Smooth muscle cell (in vitro differentiated cells): ENCODE measurements at regions not wholly inside any gene's neighbourhood (a gene's known extent, or its start where the extent isn't known, plus 50 kb on each side); places are given as distances from the start of the nearest gene placed in this dataset.

ENCODE experiments used
- DNase-seq: peaks from one replicate; lab custom pipeline; 2025; ENCODE audit not compliant: unreplicated experiment; lab: John Stamatoyannopoulos, UW
- H2AFZ ChIP-seq: fragments of 200-600 bp; sonication (generic); 2 replicates; pipeline ENCODE4 v1.6.0; 2016; ENCODE audit warnings: antibody characterized with exemption, low read depth, mild to moderate bottlenecking
- H3F3A ChIP-seq: fragments of 200-600 bp; sonication (generic); 2 replicates; pipeline ENCODE4 v1.6.0; 2017; ENCODE audit warnings: antibody characterized with exemption, low read depth
- H3K27ac ChIP-seq: fragments of 200-600 bp; sonication (generic); 2 replicates; pipeline ENCODE4 v1.5.1; 2016; ENCODE audit warnings: low read depth, mild to moderate bottlenecking
- H3K27me3 ChIP-seq: fragments of 200-600 bp; sonication (generic); 2 replicates; pipeline ENCODE4 v1.6.1; 2016; ENCODE audit warnings: low read depth, mild to moderate bottlenecking
- H3K36me3 ChIP-seq: fragments of 200-600 bp; sonication (generic); 2 replicates; pipeline ENCODE4 v1.5.1; 2016; ENCODE audit warnings: low read depth
- H3K4me1 ChIP-seq: fragments of 200-600 bp; sonication (generic); 2 replicates; pipeline ENCODE4 v1.5.1; 2016; ENCODE audit warnings: low read depth
- H3K4me2 ChIP-seq: fragments of 200-600 bp; sonication (generic); 2 replicates; pipeline ENCODE4 v1.6.0; 2016; ENCODE audit warnings: mild to moderate bottlenecking
- H3K4me3 ChIP-seq: fragments of 200-600 bp; sonication (generic); 2 replicates; pipeline ENCODE4 v1.5.1; 2016; ENCODE audit warnings: mild to moderate bottlenecking
- H3K79me2 ChIP-seq: fragments of 200-600 bp; sonication (generic); 2 replicates; pipeline ENCODE4 v1.6.0; 2016; ENCODE audit warnings: low read depth, mild to moderate bottlenecking
- H3K9ac ChIP-seq: fragments of 200-600 bp; sonication (generic); 2 replicates; pipeline ENCODE4 v1.6.0; 2016; ENCODE audit warnings: low read depth
- H3K9me3 ChIP-seq: fragments of 200-600 bp; sonication (generic); replicated peaks from 2 replicates; pipeline ENCODE4 v1.5.1; 2016; ENCODE audit warnings: low read depth
- H4K20me1 ChIP-seq: fragments of 200-600 bp; sonication (generic); 2 replicates; pipeline ENCODE4 v1.6.0; 2016; ENCODE audit warnings: low read depth
- CTCF ChIP-seq: fragments of 200-600 bp; sonication (generic); IDR thresholded peaks from 2 replicates; pipeline ENCODE4 v1.5.1; 2017; ENCODE audit warnings: borderline replicate concordance, mild to moderate bottlenecking, antibody characterized with exemption; ENCODE audit not compliant: insufficient read depth, poor library complexity, severe bottlenecking
- WGBS: methylation state at CpG from one replicate; pipeline ENCODE4 v1.1.7; 2016; ENCODE audit warnings: low lambda C conversion rate; 5-methylcytosine and 5-hydroxymethylcytosine counted together

GRCh38 chr13:80664950-80665349, 324.0 kb upstream of the SPRY2 start:
- Histone ChIP-seq H3K27ac (no peak overlapping the region), H3K79me2 (no peaks in the 10 kb centered on the region)

GRCh38 chr13:80663788-80664187, 322.9 kb upstream of the SPRY2 start:
- Histone ChIP-seq H3K9ac (no peak overlapping the region), H3F3A (no peaks in the 10 kb centered on the region), H3K79me2 (no peaks in the 10 kb centered on the region), H3K4me2 (no peak overlapping the region), H2AFZ (no peak overlapping the region), H3K27ac (no peak overlapping the region), H3K9me3 (no peaks in the 10 kb centered on the region), H4K20me1 (no peaks in the 10 kb centered on the region), H3K4me3 (no peak overlapping the region), H3K4me1 (no peaks in the 10 kb centered on the region), H3K27me3 (no peaks in the 10 kb centered on the region), H3K36me3 (no peaks in the 10 kb centered on the region)
- TF ChIP-seq CTCF = no peak
- DNase-seq = no peak
- WGBS = 92% methylated on average over 1 of the region's 1 CpG

More at GRCh38 chr13:80664950-80665349, 324.0 kb upstream of the SPRY2 start:
- Histone ChIP-seq H4K20me1 (no peaks in the 10 kb centered on the region), H3K9me3 (no peaks in the 10 kb centered on the region), H3K36me3 (no peaks in the 10 kb centered on the region), H3K9ac (no peak overlapping the region), H2AFZ (no peak overlapping the region), H3F3A (no peaks in the 10 kb centered on the region), H3K4me1 (no peaks in the 10 kb centered on the region), H3K4me2 (no peak overlapping the region), H3K4me3 (no peak overlapping the region), H3K27me3 (no peaks in the 10 kb centered on the region)
- no peak for TF ChIP-seq CTCF
- DNase-seq = no peak

DNA sequence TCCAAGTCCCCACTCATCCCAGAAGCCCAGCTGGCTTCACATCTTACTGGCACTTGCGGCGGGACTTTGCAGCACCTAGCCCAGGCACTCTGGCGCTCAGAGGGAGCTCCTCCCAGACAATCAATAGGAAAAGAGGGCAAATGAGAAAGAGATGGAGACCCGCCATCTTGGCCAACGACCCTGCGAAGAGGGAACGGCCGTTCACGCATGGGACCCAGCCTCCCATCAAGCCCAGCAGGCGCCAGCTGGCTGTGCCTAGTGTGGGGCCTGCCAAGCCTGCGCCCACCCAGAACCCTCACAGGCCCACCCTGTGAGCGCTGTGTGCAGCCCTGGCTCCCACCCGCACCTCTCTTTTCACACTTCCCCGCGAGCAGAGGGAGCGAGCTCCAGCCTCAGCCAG, 317.8 kb upstream of the SPRY2 start:
- Histone ChIP-seq H3K4me1 (no peaks in the 10 kb centered on the region), H3F3A (no peaks in the 10 kb centered on the region), H2AFZ (no peak overlapping the region), H4K20me1 (no peaks in the 10 kb centered on the region), H3K27me3 (no peaks in the 10 kb centered on the region), H3K27ac (no peak overlapping the region), H3K9me3 (no peaks in the 10 kb centered on the region), H3K4me3 (no peak overlapping the region), H3K4me2 (no peak overlapping the region), H3K79me2 (no peaks in the 10 kb centered on the region), H3K36me3 (no peaks in the 10 kb centered on the region), H3K9ac (no peak overlapping the region)
- DNase-seq = no peak
- WGBS = 91% methylated on average over 16 of the region's 16 CpGs
- TF ChIP-seq CTCF = no peak

- no peak for TF ChIP-seq CTCF
- no peak for DNase-seq
- Histone ChIP-seq H3K4me1 (no peaks in the 10 kb centered on the region), H3K36me3 (no peaks in the 10 kb centered on the region), H3K9ac (no peak overlapping the region), H3K4me3 (no peak overlapping the region), H2AFZ (no peak overlapping the region), H4K20me1 (no peaks in the 10 kb centered on the region), H3K27me3 (no peaks in the 10 kb centered on the region), H3K4me2 (no peak overlapping the region), H3K27ac (no peak overlapping the region), H3K9me3 (no peaks in the 10 kb centered on the region), H3F3A (no peaks in the 10 kb centered on the region), H3K79me2 (no peaks in the 10 kb centered on the region)
- 94% methylated on average over 2 of the region's 2 CpGs for WGBS
Observed at GRCh38 chr13:80656512-80656904, 315.6 kb upstream of the SPRY2 start.
